ENCODE measurements at regions not wholly inside any gene's neighbourhood (a gene's known extent, or its start where the extent isn't known, plus 50 kb on each side); places are given as distances from the start of the nearest gene placed in this dataset.

DNA sequence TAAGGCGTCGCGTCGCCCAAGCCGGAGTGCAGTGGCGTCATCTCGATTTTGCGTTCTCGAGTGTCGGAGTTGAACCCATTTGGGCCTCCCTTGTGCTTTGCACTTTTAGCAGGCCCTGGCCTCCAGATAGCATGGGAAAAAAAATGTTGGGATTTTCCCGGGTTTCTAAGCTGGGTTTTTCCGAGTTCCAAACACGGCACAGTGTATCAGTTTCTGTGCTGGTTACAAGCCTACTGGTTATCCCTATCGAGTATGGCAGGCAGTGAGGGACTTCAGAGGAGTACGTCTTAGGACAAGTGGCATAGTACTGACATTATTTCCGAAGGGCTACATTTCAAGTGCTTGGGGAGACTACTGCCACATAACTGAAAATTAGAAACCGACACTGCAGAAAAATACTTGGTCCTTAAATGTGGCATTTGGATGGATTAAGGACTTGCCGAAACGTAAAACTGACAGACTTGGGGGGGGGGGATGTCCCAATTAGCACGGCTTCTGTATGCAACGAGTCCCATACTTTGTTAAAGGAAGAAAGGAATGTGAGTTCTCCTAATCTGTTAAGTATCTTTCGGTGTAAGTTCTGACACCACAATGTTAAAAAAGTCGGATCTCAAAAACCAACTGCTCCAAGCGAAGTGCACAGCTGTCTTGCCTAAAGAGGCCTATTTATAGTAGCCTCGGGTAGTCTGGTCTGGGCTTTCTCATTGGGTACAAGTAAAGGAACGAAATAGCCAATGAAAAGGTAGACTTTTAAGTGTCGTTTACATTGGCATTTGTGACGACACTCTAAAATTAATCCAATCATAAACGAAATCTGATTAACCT lies 70.2 kb downstream of the HFE start:
- H3K36me3 ChIP-seq (ENCODE audit: control insufficient read depth, insufficient read depth, low read length) = no peaks in the 10 kb centered on the region
- H3K4me3 ChIP-seq (ENCODE audit: low read depth, low read length) = peak overlapping the region; percentile 76
- no peaks in the 10 kb centered on the region for H3K27me3 ChIP-seq (ENCODE audit: control insufficient read depth, insufficient read depth, low read length)
- FAIRE-seq (no peak), DNase-seq (ENCODE audit: low read depth) (peak; percentile 99)
- TF ChIP-seq, protein P1, sequence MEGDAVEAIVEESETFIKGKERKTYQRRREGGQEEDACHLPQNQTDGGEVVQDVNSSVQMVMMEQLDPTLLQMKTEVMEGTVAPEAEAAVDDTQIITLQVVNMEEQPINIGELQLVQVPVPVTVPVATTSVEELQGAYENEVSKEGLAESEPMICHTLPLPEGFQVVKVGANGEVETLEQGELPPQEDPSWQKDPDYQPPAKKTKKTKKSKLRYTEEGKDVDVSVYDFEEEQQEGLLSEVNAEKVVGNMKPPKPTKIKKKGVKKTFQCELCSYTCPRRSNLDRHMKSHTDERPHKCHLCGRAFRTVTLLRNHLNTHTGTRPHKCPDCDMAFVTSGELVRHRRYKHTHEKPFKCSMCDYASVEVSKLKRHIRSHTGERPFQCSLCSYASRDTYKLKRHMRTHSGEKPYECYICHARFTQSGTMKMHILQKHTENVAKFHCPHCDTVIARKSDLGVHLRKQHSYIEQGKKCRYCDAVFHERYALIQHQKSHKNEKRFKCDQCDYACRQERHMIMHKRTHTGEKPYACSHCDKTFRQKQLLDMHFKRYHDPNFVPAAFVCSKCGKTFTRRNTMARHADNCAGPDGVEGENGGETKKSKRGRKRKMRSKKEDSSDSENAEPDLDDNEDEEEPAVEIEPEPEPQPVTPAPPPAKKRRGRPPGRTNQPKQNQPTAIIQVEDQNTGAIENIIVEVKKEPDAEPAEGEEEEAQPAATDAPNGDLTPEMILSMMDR (IDR thresholded peaks at IDR 0.05; ENCODE audit: insufficient read depth, low read length, severe bottlenecking) = no peak

DNA sequence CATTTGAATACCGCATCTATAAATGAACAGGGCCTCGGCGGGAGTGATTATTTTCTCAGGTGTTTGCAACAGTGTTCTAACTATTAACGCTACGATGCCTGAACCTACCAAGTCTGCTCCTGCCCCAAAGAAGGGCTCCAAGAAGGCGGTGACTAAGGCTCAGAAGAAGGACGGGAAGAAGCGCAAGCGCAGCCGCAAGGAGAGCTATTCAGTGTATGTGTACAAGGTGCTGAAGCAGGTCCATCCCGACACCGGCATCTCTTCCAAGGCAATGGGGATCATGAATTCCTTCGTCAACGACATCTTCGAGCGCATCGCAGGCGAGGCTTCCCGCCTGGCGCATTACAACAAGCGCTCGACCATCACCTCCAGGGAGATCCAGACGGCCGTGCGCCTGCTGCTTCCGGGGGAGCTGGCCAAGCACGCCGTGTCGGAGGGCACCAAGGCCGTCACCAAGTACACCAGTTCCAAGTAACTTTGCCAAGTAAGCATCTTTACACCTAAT lies 70.9 kb downstream of the HFE start:
- TF ChIP-seq, protein P1 (IDR thresholded peaks at IDR 0.05; ENCODE audit: insufficient read depth, low read length, severe bottlenecking) = no peak
- FAIRE-seq (no peak), DNase-seq (ENCODE audit: low read depth) (no peak)
- Histone ChIP-seq H3K36me3 (ENCODE audit: control insufficient read depth, insufficient read depth, low read length) (no peaks in the 10 kb centered on the region), H3K4me3 (ENCODE audit: low read depth, low read length) (peak overlapping the region; percentile 47), H3K27me3 (ENCODE audit: control insufficient read depth, insufficient read depth, low read length) (no peaks in the 10 kb centered on the region)

GRCh38 chr6:26158581-26159356 lies 71.5 kb downstream of the HFE start:
- H3K4me3 ChIP-seq (ENCODE audit: low read depth, low read length) = peak overlapping the region; percentile 47
- no peaks in the 10 kb centered on the region for H3K27me3 ChIP-seq (ENCODE audit: control insufficient read depth, insufficient read depth, low read length)
- TF ChIP-seq, protein P1 (IDR thresholded peaks at IDR 0.05; ENCODE audit: insufficient read depth, low read length, severe bottlenecking) = no peak
- FAIRE-seq (no peak), DNase-seq (ENCODE audit: low read depth) (peak; percentile 41)
- no peaks in the 10 kb centered on the region for H3K36me3 ChIP-seq (ENCODE audit: control insufficient read depth, insufficient read depth, low read length)

DNA sequence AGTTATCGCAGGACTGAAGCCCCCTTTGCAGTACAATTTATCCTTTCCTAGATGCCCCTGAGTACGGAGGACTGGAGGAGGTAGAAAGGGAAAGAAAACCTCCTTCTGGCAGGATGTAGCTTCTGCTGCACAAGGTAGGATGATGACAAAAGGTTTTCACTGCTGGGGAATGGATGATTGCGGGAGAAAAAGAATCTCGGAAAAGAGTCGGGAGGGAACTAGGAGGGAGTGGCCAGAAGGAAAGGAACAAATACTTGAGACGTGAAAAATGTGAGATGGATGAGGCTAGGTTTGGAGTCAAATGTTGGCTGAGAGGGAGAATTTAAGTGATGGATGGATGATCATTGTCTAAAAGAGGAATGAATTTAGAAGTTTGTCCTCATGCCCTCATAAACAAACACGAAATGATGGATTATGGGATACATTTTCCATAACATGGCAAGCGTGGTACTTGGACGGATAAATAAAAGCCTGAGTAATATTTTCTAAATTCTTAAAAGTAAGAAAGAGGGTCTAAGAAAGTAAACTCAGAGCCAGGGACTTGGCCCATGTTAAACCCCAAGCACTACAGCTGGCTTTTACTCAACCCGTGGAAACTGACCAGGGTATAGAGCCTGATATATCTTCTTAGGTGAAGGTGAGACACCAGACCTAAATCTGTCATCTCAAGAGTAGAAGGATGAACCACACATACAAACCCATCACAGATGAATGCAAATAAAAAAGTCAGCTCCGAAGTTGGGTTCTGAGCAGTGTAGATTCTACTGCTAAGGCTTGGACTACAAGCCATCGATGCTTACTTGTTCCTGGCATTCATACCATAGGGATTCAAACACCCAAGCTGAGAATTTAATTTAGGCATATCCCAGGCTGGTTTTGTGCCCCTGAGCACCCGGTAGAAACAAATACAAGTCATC lies 72.4 kb downstream of the HFE start:
- H3K4me3 ChIP-seq (ENCODE audit: low read depth, low read length) = peak overlapping the region; percentile 47
- TF ChIP-seq, protein P1 (IDR thresholded peaks at IDR 0.05; ENCODE audit: insufficient read depth, low read length, severe bottlenecking) = no peak
- FAIRE-seq (no peak), DNase-seq (ENCODE audit: low read depth) (peak; percentile 41)
- H3K36me3 ChIP-seq (ENCODE audit: control insufficient read depth, insufficient read depth, low read length) = no peaks in the 10 kb centered on the region
- no peaks in the 10 kb centered on the region for H3K27me3 ChIP-seq (ENCODE audit: control insufficient read depth, insufficient read depth, low read length)

DNA sequence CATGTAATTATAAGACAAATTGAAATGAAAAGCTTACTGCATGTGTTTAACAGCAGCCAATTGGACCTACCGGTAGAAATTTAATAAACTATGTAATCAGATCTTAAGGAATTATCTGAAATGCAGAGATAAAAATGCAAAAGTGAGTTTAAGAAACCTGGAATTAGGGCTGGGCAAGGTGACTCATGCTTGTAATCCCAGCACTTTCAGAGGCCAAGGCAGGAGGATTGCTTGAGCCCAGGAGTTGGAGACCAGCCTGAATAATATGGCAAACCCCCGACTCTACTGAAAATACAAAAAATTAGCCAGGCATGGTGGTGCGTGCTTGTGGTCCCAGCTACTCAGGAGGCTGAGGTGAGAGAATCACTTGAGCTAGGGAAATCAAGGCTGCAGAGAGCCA lies 74.1 kb downstream of the HFE start:
- Histone ChIP-seq H3K27me3 (ENCODE audit: control insufficient read depth, insufficient read depth, low read length) (no peaks in the 10 kb centered on the region), H3K36me3 (ENCODE audit: control insufficient read depth, insufficient read depth, low read length) (no peaks in the 10 kb centered on the region), H3K4me3 (ENCODE audit: low read depth, low read length) (no peak overlapping the region)
- DNase-seq (ENCODE audit: low read depth) (no peak), FAIRE-seq (no peak)
- TF ChIP-seq, protein P1 (IDR thresholded peaks at IDR 0.05; ENCODE audit: insufficient read depth, low read length, severe bottlenecking) = no peak
